Activated T-cell treated with anti-CD3 and anti-CD28 coated beads, Interleukin-2, amount 50 U/mL, for 48 hours (primary cell): ENCODE measurements at regions not wholly inside any gene's neighbourhood (a gene's known extent, or its start where the extent isn't known, plus 50 kb on each side); places are given as distances from the start of the nearest gene placed in this dataset.
"Not testable (repeated sequence)": the region's sequence is repeated elsewhere in the genome, so short reads cannot be mapped to it uniquely, and the experiment has no call there.

Source experiments
- DNase-seq, 2 experiments: peaks; one replicate each; pipeline ENCODE4 v3.0.0-alpha.2; 2020

- not testable (repeated sequence) for DNase-seq
Measured at GRCh38 chr1:221604390-221604789, 137.5 kb downstream of the DUSP10 start.

- no peak for DNase-seq
Measured at GRCh38 chr1:221604948-221605347, 136.9 kb downstream of the DUSP10 start.

- no peak for DNase-seq
Measured at GRCh38 chr1:221605569-221605968, 136.3 kb downstream of the DUSP10 start.

- no peak for DNase-seq
Measured at GRCh38 chr1:221606256-221606655, 135.6 kb downstream of the DUSP10 start.

GRCh38 chr1:221608835-221609320 is 133.0 kb downstream of the DUSP10 start:
- no peak for DNase-seq

GRCh38 chr1:221611656-221612046 is 130.2 kb downstream of the DUSP10 start:
- no peak for DNase-seq

- DNase-seq = no peak
Measured at GRCh38 chr1:221612047-221612777, 129.7 kb downstream of the DUSP10 start.

GRCh38 chr1:221620437-221621384 is 121.2 kb downstream of the DUSP10 start:
- DNase-seq = no peak

GRCh38 chr1:221621683-221622082 is 120.2 kb downstream of the DUSP10 start:
- DNase-seq = no peak

GRCh38 chr1:221622389-221622788 is 119.5 kb downstream of the DUSP10 start:
- DNase-seq = no peak

- DNase-seq = no peak
Measured at GRCh38 chr1:221625026-221625425, 116.9 kb downstream of the DUSP10 start.

- DNase-seq = no peak
Measured at GRCh38 chr1:221626041-221626440, 115.8 kb downstream of the DUSP10 start.

- no peak for DNase-seq
Measured at GRCh38 chr1:221630236-221630635, 111.7 kb downstream of the DUSP10 start.

- DNase-seq = no peak
Measured at GRCh38 chr1:221631556-221631955, 110.3 kb downstream of the DUSP10 start.

- DNase-seq = no peak
Measured at GRCh38 chr1:221632072-221632471, 109.8 kb downstream of the DUSP10 start.

- DNase-seq = no peak
Measured at GRCh38 chr1:221633841-221634409, 108.0 kb downstream of the DUSP10 start.

GRCh38 chr1:221634606-221635005 is 107.3 kb downstream of the DUSP10 start:
- DNase-seq = no peak

- DNase-seq = no peak
Measured at GRCh38 chr1:221635305-221635704, 106.6 kb downstream of the DUSP10 start.

GRCh38 chr1:221636096-221636495 is 105.8 kb downstream of the DUSP10 start:
- no peak for DNase-seq

- no peak for DNase-seq
Measured at GRCh38 chr1:221636967-221637366, 104.9 kb downstream of the DUSP10 start.

- DNase-seq = no peak
Measured at GRCh38 chr1:221637641-221638041, 104.2 kb downstream of the DUSP10 start.

- DNase-seq = no peak
Measured at GRCh38 chr1:221638595-221638994, 103.3 kb downstream of the DUSP10 start.

GRCh38 chr1:221641811-221642210 is 100.1 kb downstream of the DUSP10 start:
- DNase-seq = no peak
